Stimulated activated naive CD4-positive, alpha-beta T cell treated with Interleukin-2 at 50 U/mL for 16 hours (primary cell): ENCODE measurements at regions not wholly inside any gene's neighbourhood (a gene's known extent, or its start where the extent isn't known, plus 50 kb on each side); places are given as distances from the start of the nearest gene placed in this dataset.
"Not testable (repeated sequence)": the region's sequence is repeated elsewhere in the genome, so short reads cannot be mapped to it uniquely, and the experiment has no call there.

Experiments
- DNase-seq: peaks from one replicate; lab custom pipeline; 2025; lab: John Stamatoyannopoulos, UW

- no peak for DNase-seq
These were observed 50.3 kb upstream of the ATP6AP2 start for GRCh38 chrX:40530509-40530908.

GRCh38 chrX:40527543-40527942 lies 53.2 kb upstream of the ATP6AP2 start:
- no peak for DNase-seq

GRCh38 chrX:40526412-40526811 lies 54.4 kb upstream of the ATP6AP2 start:
- DNase-seq, result no peak

- not testable (repeated sequence) for DNase-seq
These were observed 54.9 kb upstream of the ATP6AP2 start for GRCh38 chrX:40525901-40526300.

- DNase-seq, result no peak
These were observed 56.3 kb upstream of the ATP6AP2 start for GRCh38 chrX:40524423-40524822.

GRCh38 chrX:40523852-40524251 lies 56.9 kb upstream of the ATP6AP2 start:
- no peak for DNase-seq

- DNase-seq, result no peak
These were observed 58.8 kb upstream of the ATP6AP2 start for GRCh38 chrX:40521868-40522450.

- no peak for DNase-seq
These were observed 66.4 kb upstream of the ATP6AP2 start for GRCh38 chrX:40514376-40514775.

- DNase-seq, result no peak
These were observed 66.9 kb upstream of the ATP6AP2 start for GRCh38 chrX:40513835-40514234.

GRCh38 chrX:40513012-40513411 lies 67.8 kb upstream of the ATP6AP2 start:
- no peak for DNase-seq

- DNase-seq, result no peak
These were observed 69.5 kb upstream of the ATP6AP2 start for GRCh38 chrX:40511258-40511657.

GRCh38 chrX:40508560-40508959 lies 72.2 kb upstream of the ATP6AP2 start:
- no peak for DNase-seq

GRCh38 chrX:40506201-40506985 lies 74.4 kb upstream of the ATP6AP2 start:
- no peak for DNase-seq

- DNase-seq, result no peak
These were observed 75.8 kb upstream of the ATP6AP2 start for GRCh38 chrX:40504801-40505605.

GRCh38 chrX:40503094-40503493 lies 77.7 kb upstream of the ATP6AP2 start:
- no peak for DNase-seq

- DNase-seq, result no peak
These were observed 78.1 kb upstream of the ATP6AP2 start for GRCh38 chrX:40502688-40503087.

GRCh38 chrX:40501164-40501855 lies 79.5 kb upstream of the ATP6AP2 start:
- DNase-seq, result no peak

- no peak for DNase-seq
These were observed 84.0 kb upstream of the ATP6AP2 start for GRCh38 chrX:40496728-40497127.

- DNase-seq, result no peak
These were observed 85.1 kb upstream of the ATP6AP2 start for GRCh38 chrX:40495659-40496058.

GRCh38 chrX:40494005-40494404 lies 86.8 kb upstream of the ATP6AP2 start:
- no peak for DNase-seq

- no peak for DNase-seq
These were observed 92.5 kb upstream of the ATP6AP2 start for GRCh38 chrX:40488296-40488695.

GRCh38 chrX:40485973-40486372 lies 94.8 kb upstream of the ATP6AP2 start:
- DNase-seq, result no peak
